ENCODE measurements at regions not wholly inside any gene's neighbourhood (a gene's known extent, or its start where the extent isn't known, plus 50 kb on each side); places are given as distances from the start of the nearest gene placed in this dataset.

GRCh38 chr11:114977651-114978050, 299.3 kb downstream of the NXPE2 start:
- DNase-seq (ENCODE audit: low spot score): no peak
- in situ Hi-C loops (cut with HindIII; ENCODE audit: low sequenced_read_pairs): no loop called here

DNA sequence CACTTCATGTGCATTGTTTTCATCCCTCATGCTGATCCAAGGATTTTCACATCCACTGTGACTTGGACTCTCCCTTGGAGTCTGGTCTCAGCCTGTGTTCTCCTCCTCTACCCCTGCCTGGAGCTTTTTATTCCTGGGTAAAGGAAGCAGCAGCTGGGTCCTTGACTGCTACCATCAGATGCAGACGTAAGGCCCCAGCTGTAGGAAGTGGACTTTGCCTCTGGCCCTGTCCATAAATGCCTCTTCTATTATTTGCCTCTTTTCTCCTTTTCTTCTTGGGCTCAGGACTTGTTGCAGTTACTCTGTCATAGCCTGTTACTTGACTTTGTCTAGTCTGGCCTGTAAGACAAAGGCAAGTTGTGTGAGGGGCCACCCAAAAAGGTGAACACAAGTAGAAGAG, 303.8 kb downstream of the NXPE2 start:
- no peak for DNase-seq (ENCODE audit: low spot score)
- in situ Hi-C loops (cut with HindIII; ENCODE audit: low sequenced_read_pairs): no loop called here

DNA sequence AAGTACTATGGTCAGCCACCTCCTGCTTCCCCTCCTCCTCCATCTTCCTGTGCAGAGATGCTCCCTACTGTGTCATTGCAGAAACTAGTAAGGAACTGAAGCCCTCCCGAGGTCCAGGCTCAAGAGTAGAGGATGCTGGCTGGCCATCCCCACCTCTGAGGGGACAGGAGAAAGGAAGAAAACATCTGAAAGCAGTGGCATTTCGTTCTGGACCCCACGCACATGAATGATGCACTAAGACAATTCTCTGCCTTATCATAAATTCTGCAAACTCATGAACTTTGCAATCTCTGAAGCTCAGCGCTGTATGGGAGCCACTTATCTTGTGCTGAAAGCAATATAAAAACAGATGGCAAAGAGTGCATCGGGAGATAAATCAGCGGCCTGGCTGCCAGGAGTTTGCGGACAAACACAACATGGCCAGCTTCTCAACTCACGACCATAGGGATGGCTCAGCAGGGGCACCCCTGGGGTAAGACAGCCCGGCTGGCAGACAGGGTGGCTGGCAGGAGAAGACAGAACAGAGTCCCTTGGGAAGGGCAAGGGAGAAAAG, 306.4 kb downstream of the NXPE2 start:
- in situ Hi-C loops (cut with HindIII; ENCODE audit: low sequenced_read_pairs): no loop called here
- DNase-seq (ENCODE audit: low spot score): peak; percentile 57

DNA sequence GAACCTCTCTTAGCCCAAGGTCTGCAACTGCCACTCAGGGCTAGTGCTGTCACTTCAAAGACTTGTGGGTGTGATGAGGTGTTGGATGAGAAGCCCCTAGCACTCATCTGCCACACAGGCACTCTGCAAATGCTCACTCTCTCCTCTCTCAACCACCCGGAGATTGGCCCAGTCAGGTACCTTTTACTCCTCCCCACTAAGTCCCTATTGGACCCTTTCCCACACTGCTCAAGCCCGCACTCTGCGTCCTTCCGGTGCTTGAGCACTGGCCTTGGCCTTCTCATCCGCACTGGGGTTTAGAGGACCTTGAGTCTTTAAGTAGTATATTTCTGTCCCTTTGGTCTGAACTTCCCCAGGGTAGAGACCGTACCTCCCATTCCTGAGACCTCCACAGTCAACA, 308.0 kb downstream of the NXPE2 start:
- in situ Hi-C loops (cut with HindIII; ENCODE audit: low sequenced_read_pairs): no loop called here
- DNase-seq (ENCODE audit: low spot score): no peak

DNA sequence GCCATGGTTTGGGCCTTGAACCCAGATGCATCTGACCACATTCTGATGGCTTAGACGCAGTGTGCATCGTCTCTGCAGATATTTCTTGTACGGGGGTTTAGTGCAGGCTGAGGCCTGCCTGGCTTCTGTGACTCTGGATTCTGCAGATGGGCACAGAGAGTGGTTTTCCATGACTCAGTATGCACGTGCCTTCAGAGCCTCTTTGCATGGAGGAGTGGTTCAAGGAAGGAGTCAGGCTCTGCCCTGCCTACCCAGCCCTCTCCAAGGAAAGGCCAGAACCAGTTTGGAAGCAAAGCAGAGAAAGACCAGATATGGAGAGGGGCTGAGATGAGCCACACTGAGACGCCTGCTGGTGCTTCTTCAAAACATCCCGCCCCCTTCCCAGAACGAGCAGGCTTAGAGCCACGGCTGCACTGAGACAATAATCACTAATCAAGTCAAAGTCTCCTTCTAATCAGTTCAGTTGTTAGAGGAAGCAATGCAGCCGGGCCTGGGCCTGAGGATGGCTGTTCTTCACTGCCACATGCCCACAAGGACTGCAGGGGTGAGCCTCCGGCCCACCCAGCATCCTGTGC, 308.9 kb downstream of the NXPE2 start:
- no peak for DNase-seq (ENCODE audit: low spot score)
- in situ Hi-C loops (cut with HindIII; ENCODE audit: low sequenced_read_pairs): no loop called here

DNA sequence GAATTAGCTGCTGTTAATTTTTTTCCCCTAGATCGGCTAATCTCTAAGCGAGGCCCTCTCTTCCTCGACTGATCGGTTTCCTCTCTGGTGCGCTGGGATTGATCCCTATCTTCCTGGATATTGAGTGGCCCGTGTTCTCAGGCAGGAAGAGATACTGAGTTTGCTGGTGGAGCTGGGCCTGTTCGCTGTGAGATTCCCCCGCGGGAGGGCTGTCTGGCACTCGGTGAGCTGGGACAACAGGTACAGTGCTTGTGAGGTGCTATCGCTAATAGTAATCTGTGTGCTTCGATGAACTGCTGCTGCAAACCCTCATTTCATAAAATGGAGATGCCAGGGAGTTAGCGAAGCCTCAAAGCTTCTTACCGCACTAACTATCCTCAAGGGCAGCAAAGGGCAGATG, 310.3 kb downstream of the NXPE2 start:
- DNase-seq (ENCODE audit: low spot score): no peak
- in situ Hi-C loops (cut with HindIII; ENCODE audit: low sequenced_read_pairs): no loop called here

DNA sequence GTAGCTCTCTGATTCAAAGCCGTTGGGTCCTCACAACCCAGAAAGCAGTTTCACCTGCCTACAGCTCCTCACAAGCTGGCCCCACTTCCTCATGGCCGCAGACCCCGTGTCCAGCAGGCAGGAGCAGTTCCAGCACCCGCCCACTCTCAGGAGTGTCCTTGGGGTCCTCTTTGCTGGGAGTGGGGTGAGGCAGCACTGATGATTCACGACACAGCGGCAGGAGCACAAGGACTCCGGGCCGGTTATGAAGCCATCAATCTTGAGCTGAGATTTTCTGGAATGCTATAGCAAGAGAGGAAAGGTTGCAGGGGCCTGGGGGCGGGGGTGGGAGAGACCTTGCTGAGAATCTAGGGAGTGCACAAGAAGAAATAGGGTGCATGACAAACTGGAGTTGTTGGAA, 311.2 kb downstream of the NXPE2 start:
- no peak for DNase-seq (ENCODE audit: low spot score)
- in situ Hi-C loops (cut with HindIII; ENCODE audit: low sequenced_read_pairs): no loop called here

DNA sequence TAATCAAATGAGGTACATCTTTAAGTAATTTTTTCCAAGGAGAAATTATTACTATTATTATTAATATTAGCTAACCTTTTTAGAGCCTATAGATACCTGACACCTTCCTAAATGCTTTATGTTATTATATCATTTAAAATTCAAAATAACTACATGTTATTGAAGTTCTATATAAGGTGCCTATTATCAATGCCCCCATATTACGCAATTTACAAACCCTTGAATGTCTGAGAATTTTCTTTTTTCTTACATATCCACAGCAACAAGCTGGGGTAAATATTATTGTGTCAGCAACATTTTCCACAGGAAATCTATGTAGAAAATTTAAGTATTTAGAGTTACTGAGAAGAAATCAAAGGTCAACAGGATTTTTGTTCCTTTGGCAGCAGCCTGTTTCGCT, 327.3 kb downstream of the NXPE2 start:
- DNase-seq (ENCODE audit: low spot score): no peak
- in situ Hi-C loops (cut with HindIII; ENCODE audit: low sequenced_read_pairs): no loop called here

DNA sequence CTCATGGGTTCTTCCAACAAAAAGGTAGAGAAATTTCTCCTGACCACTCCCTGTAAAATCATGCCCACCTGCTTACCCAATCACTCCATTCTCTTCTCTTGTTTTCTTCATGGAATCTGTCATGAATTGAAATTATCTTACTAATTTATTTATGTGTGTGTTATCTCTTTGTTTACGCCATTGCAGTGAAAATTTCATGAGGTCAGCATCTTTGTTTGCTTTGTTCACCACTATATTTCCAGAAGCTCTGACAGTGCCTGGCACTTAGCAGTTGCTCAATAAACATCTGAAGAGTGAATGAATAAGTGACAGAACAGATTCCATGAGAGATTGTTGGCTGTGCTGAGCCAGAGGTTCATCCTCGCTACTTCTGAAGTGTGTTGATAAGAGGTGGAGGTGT, 329.5 kb downstream of the NXPE2 start:
- in situ Hi-C loops (cut with HindIII; ENCODE audit: low sequenced_read_pairs): no loop called here
- DNase-seq (ENCODE audit: low spot score): no peak

DNA sequence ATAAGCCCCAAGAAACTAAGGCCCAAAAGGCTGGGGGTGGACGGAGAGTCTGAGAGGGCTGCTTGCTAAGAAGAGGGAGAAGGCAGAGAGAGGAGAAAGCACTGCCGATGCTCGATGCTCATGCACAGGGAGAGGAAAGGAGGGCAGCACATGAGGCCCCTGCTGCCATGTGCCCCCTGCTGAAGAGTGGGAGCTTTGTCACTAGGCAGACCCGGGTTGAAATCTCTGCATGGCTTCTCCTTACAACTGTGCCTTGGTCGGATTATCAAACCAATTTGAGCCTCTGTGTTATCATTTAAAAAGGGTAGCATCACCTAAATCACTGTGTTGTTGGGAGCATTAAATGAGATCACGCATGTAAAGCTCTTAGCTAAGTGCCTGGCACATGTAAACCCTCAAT, 330.5 kb downstream of the NXPE2 start:
- DNase-seq (ENCODE audit: low spot score): no peak
- in situ Hi-C loops (cut with HindIII; ENCODE audit: low sequenced_read_pairs): no loop called here

- no peak for DNase-seq (ENCODE audit: low spot score)
- in situ Hi-C loops (cut with HindIII; ENCODE audit: low sequenced_read_pairs): no loop called here
Observed at GRCh38 chr11:115017529-115017928, 339.2 kb downstream of the NXPE2 start.

DNA sequence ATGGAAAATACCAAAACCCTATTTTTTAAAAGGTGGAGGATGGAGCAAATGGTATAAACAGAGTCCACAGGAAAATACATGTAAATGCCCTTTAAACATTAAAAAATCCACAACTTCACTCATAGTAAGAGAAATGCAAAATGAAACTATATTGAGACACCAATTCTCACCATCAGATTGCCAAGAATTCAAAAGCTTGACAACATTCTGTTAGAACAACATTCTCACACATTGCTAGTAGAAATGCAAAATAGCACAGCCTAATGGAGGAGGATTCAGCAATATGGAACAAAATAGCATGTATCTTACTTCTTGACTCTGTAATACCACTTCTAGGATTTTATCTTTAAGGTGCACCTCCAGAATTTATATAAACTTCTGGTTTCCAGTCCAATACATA, 351.8 kb downstream of the NXPE2 start:
- in situ Hi-C loops (cut with HindIII; ENCODE audit: low sequenced_read_pairs): no loop called here
- DNase-seq (ENCODE audit: low spot score): no peak

DNA sequence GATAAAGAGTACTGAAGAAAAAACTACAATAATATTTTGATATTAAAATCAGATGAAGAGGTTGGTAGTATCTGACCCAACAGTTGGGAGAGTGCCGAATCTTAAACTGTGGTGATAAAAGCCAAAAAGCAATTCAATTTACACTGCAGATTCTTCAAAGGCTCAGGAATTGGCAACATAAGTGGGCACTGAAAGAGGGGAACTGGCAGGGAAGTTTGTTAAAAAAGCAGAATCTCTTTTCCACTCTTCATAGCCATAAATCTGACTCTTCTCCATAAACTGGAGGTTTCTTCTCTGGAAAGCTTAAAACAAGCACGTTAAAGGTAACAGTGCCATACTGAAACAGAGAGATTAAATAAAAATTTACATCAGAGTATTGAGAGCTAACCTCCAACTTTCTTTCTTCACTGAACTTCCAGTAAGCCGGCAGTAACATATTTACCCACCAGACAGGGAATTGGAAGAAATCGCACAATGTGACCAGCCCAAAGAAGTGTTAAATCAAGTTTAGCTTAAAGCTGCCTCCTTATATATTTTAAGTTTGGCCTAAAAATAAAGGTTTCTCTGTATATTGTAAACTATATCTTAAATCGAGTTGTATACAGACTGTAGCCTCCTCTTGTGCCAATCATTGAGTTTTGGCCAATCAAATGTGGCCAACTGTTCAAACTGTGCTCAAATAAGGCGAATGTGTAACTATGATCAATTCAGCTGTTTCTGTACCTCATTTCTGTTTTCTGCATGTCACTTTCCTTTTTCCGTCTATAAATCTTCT, 358.3 kb downstream of the NXPE2 start:
- in situ Hi-C loops (cut with HindIII; ENCODE audit: low sequenced_read_pairs): no loop called here
- DNase-seq (ENCODE audit: low spot score): no peak

DNA sequence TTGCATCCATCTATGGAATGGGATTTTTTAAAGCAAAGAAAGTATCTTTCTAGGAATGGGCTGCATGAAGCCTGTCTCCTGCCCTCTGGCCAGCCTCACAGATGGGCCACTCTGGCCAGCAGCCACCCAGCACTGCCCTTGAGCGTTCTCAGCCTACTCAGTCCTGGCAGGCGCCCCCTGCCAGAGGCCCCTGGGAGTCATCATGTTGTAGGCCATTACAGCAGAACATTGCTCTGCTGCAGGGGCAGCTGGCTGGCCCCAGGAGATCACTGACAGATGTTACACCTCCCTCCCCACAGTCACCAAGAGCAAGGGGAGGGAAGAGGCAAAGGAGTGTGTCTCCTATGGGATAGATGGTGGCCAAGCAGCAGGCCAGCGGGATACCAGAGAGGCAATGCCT, 363.7 kb downstream of the NXPE2 start:
- DNase-seq (ENCODE audit: low spot score): peak; percentile 63
- in situ Hi-C loops (cut with HindIII; ENCODE audit: low sequenced_read_pairs): no loop called here

GRCh38 chr11:115047631-115048030, 369.3 kb downstream of the NXPE2 start:
- DNase-seq (ENCODE audit: low spot score): no peak
- in situ Hi-C loops (cut with HindIII; ENCODE audit: low sequenced_read_pairs): no loop called here

- DNase-seq (ENCODE audit: low spot score): no peak
- in situ Hi-C loops (cut with HindIII; ENCODE audit: low sequenced_read_pairs): no loop called here
Observed at GRCh38 chr11:115049796-115050195, 371.5 kb downstream of the NXPE2 start.

DNA sequence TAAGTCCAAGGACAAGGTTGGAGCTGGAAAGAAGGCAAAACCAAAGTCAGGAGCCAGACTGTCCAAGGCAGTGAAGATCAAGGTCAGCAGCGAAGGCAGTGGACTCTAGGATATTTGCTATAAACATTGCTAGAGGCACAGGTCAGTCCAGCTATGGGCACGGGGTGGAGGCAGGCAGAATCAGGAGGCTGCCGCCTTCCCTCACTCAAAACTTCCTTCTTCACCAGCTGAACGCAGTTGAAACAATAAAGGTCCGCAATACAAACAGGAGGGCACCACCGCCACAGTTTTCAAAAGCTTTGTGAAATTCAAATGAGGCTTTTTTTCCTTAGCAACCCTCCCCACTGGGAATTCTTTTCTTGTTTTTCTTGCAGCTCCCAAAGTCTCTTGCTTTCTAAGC, 372.4 kb downstream of the NXPE2 start:
- DNase-seq (ENCODE audit: low spot score): no peak
- in situ Hi-C loops (cut with HindIII; ENCODE audit: low sequenced_read_pairs): no loop called here

DNA sequence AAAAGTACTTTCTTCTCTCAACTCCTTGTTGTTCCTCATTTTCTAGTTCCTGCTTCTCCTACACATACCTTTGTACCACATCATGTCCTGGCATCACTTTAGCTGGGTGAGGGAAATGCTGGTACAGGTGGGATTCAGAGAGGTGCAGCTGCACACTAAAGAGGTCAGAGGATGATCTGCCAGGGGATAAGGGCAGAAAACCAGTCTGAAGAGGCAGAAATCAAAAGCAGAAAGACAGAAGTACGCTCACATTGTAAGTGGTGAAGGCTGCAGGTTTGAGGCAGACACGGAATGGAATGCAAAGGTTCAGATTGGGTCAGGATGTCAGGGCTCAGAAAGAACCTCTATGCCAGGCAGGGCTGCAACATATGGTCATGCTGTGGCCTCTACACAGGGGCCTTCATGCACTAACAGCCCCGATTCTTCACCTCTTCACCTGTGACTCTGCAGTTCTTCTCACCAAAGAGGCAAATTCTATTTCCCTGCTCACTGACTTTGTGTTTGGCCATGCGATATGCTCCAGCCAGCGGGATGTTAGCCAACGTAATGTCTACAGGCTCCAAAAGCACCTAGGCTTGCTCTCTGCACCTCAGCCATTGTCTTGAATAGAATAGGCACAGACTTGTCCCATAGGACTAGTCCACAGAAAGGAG, 373.7 kb downstream of the NXPE2 start:
- DNase-seq (ENCODE audit: low spot score): peak; percentile 79
- in situ Hi-C loops (cut with HindIII; ENCODE audit: low sequenced_read_pairs): no loop called here

DNA sequence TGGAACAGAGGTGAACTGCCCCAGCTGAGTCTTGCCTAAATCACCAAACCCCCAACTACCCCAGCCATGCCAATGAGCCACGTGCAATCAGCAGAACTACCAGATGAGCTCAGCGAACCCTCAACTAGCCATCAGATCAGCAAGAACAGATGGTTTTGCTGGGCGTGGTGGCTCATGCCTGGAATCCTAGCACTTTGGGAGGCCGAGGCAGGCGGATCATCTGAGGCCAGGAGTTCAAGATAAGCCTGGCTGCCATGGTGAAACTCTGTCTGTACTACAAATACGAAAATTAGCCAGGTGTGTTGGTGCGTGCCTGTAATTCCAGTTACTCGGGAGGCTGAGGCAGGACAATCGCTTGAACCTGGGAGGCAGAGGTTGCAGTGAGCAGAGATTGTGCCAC, 374.3 kb downstream of the NXPE2 start:
- in situ Hi-C loops (cut with HindIII; ENCODE audit: low sequenced_read_pairs): no loop called here
- no peak for DNase-seq (ENCODE audit: low spot score)

Measured in G401 (cell line).